HEK293T (cell line): ENCODE measurements at regions not wholly inside any gene's neighbourhood (a gene's known extent, or its start where the extent isn't known, plus 50 kb on each side); places are given as distances from the start of the nearest gene placed in this dataset.

Source experiments
- CTCF ChIA-PET: fragments of 350-600 bp; formaldehyde crosslinking; extraction: SDS; loops from one replicate; lab custom pipeline; 2021; ENCODE audit warnings: antibody characterized with exemption, inconsistent platforms; lab: Yijun Ruan, JAX
- POLR2A ChIA-PET: fragments of 350-600 bp; formaldehyde crosslinking; extraction: SDS; loops from one replicate; lab custom pipeline; 2020; ENCODE audit warnings: antibody characterized with exemption, inconsistent platforms; lab: Yijun Ruan, JAX
- DNase-seq: peaks from one replicate; pipeline ENCODE4 v3.0.0; 2012; ENCODE audit warnings: mixed read lengths; ENCODE audit errors: extremely low spot score
- ARNT ChIP-seq: fragments of 450-650 bp; IDR thresholded peaks from 2 replicates; pipeline ENCODE4 v1.6.1; 2017; ENCODE audit warnings: mild to moderate bottlenecking
- BHLHE40 ChIP-seq: fragments of 450-650 bp; IDR thresholded peaks from 2 replicates; pipeline ENCODE4 v1.6.1; 2016; ENCODE audit warnings: mild to moderate bottlenecking, moderate library complexity, borderline replicate concordance
- CTBP1 ChIP-seq: fragments of 450-650 bp; IDR thresholded peaks from 2 replicates; pipeline ENCODE4 v1.6.1; 2016; ENCODE audit warnings: borderline replicate concordance
- ELF4 ChIP-seq: fragments of 450-650 bp; IDR thresholded peaks from 2 replicates; pipeline ENCODE4 v1.6.1; 2017; ENCODE audit warnings: antibody characterized with exemption
- FOXA1 ChIP-seq: fragments of 450-650 bp; IDR thresholded peaks from 2 replicates; pipeline ENCODE4 v1.6.1; 2016; ENCODE audit warnings: mild to moderate bottlenecking
- FOXK2 ChIP-seq: fragments of 450-650 bp; IDR thresholded peaks from 2 replicates; pipeline ENCODE4 v1.6.1; 2016; ENCODE audit warnings: mild to moderate bottlenecking
- FOXM1 ChIP-seq: fragments of 450-650 bp; IDR thresholded peaks from 2 replicates; pipeline ENCODE4 v1.6.1; 2017; ENCODE audit warnings: mild to moderate bottlenecking, borderline replicate concordance
- HDGF ChIP-seq: fragments of 450-650 bp; IDR thresholded peaks from 2 replicates; pipeline ENCODE4 v1.6.1; 2017; ENCODE audit warnings: antibody characterized with exemption, borderline replicate concordance
- L3MBTL2 ChIP-seq: fragments of 450-650 bp; conservative IDR thresholded peaks from 2 replicates; pipeline ENCODE4 v1.6.1; 2016; ENCODE audit warnings: mild to moderate bottlenecking
- LEF1 ChIP-seq: fragments of 450-650 bp; IDR thresholded peaks from 2 replicates; pipeline ENCODE4 v1.6.1; 2017; ENCODE audit warnings: mild to moderate bottlenecking, borderline replicate concordance
- NFRKB ChIP-seq: fragments of 450-650 bp; IDR thresholded peaks from 2 replicates; pipeline ENCODE4 v1.6.1; 2016; ENCODE audit warnings: mild to moderate bottlenecking, moderate library complexity
- PKNOX1 ChIP-seq: fragments of 450-650 bp; IDR thresholded peaks from 2 replicates; pipeline ENCODE4 v1.6.1; 2016
- SP1 ChIP-seq: fragments of 450-650 bp; IDR thresholded peaks from 2 replicates; pipeline ENCODE4 v1.6.1; 2017
- SUZ12 ChIP-seq: fragments of 450-650 bp; IDR thresholded peaks from 2 replicates; pipeline ENCODE4 v1.6.1; 2016; ENCODE audit warnings: mild to moderate bottlenecking
- TARDBP ChIP-seq: fragments of 450-650 bp; IDR thresholded peaks from 2 replicates; pipeline ENCODE4 v1.6.1; 2016
- ZNF384 ChIP-seq: fragments of 450-650 bp; IDR thresholded peaks from 2 replicates; pipeline ENCODE4 v1.6.1; 2016

DNA sequence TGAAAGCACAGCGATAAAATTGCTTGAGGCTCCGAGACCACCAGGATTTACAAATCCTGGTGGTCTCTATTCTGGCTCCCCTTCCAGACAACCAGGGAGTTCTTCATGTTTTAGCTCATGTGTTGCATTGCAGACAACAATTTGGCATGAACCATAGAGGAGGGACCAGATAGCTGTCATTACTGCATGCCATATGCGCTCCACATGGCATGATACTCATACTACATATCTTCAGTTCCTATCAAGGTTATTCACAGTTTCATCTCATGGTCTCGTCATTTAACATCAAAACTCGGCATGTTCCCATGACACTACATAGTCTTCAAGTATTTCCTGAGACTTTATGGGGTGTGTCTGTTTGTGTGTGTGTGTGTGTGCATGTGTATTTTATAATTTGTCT, 220.3 kb downstream of the OR13H1 start:
- DNase-seq: no peak
- peak; percentile 38 for TF ChIP-seq L3MBTL2
- TF ChIP-seq TARDBP: no peak
- TF ChIP-seq FOXA1: no peak
- no peak for TF ChIP-seq NFRKB
- CTCF ChIA-PET: interaction anchor here (0.8 to 1.3 kb wide), 2 partner anchors 27 to 40 kb away, joined by 3 read pairs; no protein-coding TSS in a partner anchor
- POLR2A ChIA-PET: no interaction called here

DNA sequence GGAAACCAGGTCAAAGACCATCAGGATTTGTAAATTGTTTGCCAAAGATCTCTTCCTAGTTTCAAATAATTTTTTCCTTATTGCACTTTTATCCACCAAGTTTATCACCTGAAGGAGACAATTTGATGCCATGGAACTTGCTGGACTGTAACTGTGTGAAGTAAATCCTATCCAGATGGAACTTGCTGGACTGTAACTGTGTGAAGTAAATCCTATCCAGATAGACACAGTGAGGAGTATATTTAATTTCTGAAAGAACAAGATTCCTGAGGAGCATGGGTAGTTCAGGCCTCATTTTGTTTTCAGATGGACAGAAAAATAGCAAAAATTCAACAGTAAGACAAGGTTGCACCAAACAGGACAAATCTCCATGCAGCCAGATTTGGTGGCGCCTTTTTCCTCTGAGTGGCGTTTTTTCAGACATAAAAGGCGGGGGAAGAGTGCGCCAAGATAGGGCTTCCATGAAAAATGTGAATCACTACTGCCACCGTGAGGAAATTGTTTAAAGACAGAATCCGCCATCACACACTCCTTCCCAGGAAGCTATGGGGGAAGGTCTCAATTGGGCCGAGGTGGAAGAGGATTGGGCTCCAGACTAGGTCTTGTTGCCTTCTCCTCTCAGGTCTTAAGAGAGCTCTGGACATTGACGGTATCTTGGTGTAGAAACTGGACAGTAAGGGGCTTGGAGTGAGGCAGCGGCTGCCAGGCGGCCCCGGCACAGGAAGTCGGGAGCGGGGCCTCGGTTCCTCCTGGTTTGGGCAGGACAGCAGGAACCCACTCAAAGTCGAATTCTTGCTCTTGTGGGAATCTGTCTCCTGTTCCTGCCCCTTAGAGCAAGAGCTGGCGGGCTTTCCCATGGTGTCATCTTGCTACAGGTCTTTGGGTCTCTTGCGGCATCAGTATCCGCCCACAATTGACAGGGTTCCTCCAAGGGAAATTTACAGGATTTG, 234.7 kb downstream of the OR13H1 start:
- CTCF ChIA-PET: interaction anchor here (0.9 kb wide), 1 partner anchor 16 kb away, joined by 3 read pairs; no protein-coding TSS in a partner anchor
- peak; percentile 62 for DNase-seq
- POLR2A ChIA-PET: no interaction called here
- TF ChIP-seq LEF1 (no peak), ELF4 (peak; percentile 34; the same call in 1 of the 2 replicates), ZNF384 (peak; percentile 100)

GRCh38 chrX:131779306-131779705, 235.4 kb downstream of the OR13H1 start:
- TF ChIP-seq ZNF384 (peak; percentile 61; the same call in 1 of the 2 replicates), L3MBTL2 (no peak)
- no peak for DNase-seq
- ChIA-PET CTCF (interaction anchor here (0.9 kb wide), 1 partner anchor 17 kb away, joined by 3 read pairs; no protein-coding TSS in a partner anchor), POLR2A (no interaction called here)

DNA sequence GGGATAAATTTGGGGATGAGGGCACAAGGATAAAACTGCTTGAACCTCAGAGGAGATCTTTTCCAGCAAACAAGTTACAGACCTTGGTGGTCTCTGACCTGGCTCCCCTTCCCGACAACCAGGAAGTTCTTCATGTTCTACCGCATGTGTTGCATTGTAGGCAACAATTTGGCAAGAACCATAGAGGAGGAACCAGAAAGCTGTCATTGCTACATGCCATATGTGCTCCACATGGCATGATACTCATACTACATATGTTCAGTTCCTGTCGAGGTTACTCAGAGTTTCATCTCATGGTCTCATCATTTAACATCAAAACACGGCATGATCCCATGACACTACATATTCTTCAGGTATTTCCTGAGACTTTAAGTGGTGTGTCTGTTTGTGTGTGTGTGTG, 235.9 kb downstream of the OR13H1 start:
- ChIA-PET POLR2A (no interaction called here), CTCF (no interaction called here)
- DNase-seq: no peak

GRCh38 chrX:131782646-131783045, 238.8 kb downstream of the OR13H1 start:
- no peak for TF ChIP-seq LEF1
- no peak for TF ChIP-seq FOXK2
- no peak for TF ChIP-seq NFRKB
- TF ChIP-seq BHLHE40: no peak
- TF ChIP-seq SUZ12: no peak
- ChIA-PET CTCF (no interaction called here), POLR2A (no interaction called here)
- DNase-seq: no peak

More for the DNA sequence above, 235.9 kb downstream of the OR13H1 start:
- no peak for TF ChIP-seq L3MBTL2
- TF ChIP-seq HDGF: no peak
- no peak for TF ChIP-seq ELF4

- peak; percentile 55 for DNase-seq
- ChIA-PET CTCF (no interaction called here), POLR2A (no interaction called here)
Observed at GRCh38 chrX:131783555-131784308, 239.4 kb upstream of the STK26 start.

GRCh38 chrX:131789664-131790063, 233.4 kb upstream of the STK26 start:
- CTCF ChIA-PET: no interaction called here
- TF ChIP-seq FOXA1: no peak
- no peak for TF ChIP-seq ZNF384
- no peak for TF ChIP-seq LEF1
- no peak for TF ChIP-seq ARNT
- no peak for TF ChIP-seq FOXK2
- TF ChIP-seq FOXM1: no peak
- no peak for TF ChIP-seq L3MBTL2
- TF ChIP-seq PKNOX1: no peak
- TF ChIP-seq CTBP1: no peak
- TF ChIP-seq BHLHE40: no peak
- TF ChIP-seq NFRKB: no peak
- no peak for TF ChIP-seq ELF4
- TF ChIP-seq HDGF: no peak
- no peak for TF ChIP-seq SUZ12
- no peak for TF ChIP-seq TARDBP
- no peak for TF ChIP-seq SP1
- DNase-seq: no peak

More at GRCh38 chrX:131783555-131784308, 239.4 kb upstream of the STK26 start:
- TF ChIP-seq ELF4 (0 out of 2 replicates have a peak, but pooled peaks have one; percentile 7), SUZ12 (no peak), LEF1 (no peak), L3MBTL2 (0 out of 2 replicates have a peak, but pooled peaks have one; percentile 25), ZNF384 (peak; percentile 100), CTBP1 (no peak)

GRCh38 chrX:131791608-131792355, 231.3 kb upstream of the STK26 start:
- TF ChIP-seq PKNOX1 (peak; percentile 15; the same call in 1 of the 2 replicates), FOXK2 (no peak)
- DNase-seq: no peak
- CTCF ChIA-PET: interaction anchor here (1.3 kb wide), 1 partner anchor 28 kb away, joined by 3 read pairs; no protein-coding TSS in a partner anchor
- POLR2A ChIA-PET: no interaction called here

More at GRCh38 chrX:131789664-131790063, 233.4 kb upstream of the STK26 start:
- POLR2A ChIA-PET: no interaction called here
